CD14-positive monocyte (primary cell): ENCODE measurements at regions not wholly inside any gene's neighbourhood (a gene's known extent, or its start where the extent isn't known, plus 50 kb on each side); places are given as distances from the start of the nearest gene placed in this dataset.

ENCODE experiments used
- DNase-seq, 3 donors: peaks; one replicate each; pipeline ENCODE4 v3.0.0-alpha.2; 2011 to 2022
- H2AFZ ChIP-seq: 2 replicates; pipeline ENCODE4 v1.6.0; 2012; ENCODE audit warnings: mild to moderate bottlenecking, low read depth, low read length, inconsistent platforms; ENCODE audit not compliant: insufficient read depth, poor library complexity, severe bottlenecking
- H3K27ac ChIP-seq, 2 donors: 1 replicate in 1 of 2; 2 replicates in 1 of 2; pipeline ENCODE4 v1.5.1; 2012 to 2013; ENCODE audit warnings: low read length in 2 of 2, control low read depth in 1 of 2, inconsistent platforms in 1 of 2, low read depth in 1 of 2, mild to moderate bottlenecking in 1 of 2
- H3K27me3 ChIP-seq, 2 donors: one replicate each; pipeline versions ENCODE4 v1.6.0 to v1.6.1; 2011 to 2013; ENCODE audit warnings: low read length in 2 of 2; ENCODE audit not compliant: control insufficient read depth in 2 of 2, insufficient read depth in 2 of 2
- H3K36me3 ChIP-seq, 2 donors: replicated peaks in 1 of 2; 1 replicate in 1 of 2; 2 replicates in 1 of 2; pipeline versions ENCODE4 v1.5.1 to v1.6.1; 2012 to 2013; ENCODE audit warnings: low read length in 2 of 2, control low read depth in 1 of 2, inconsistent platforms in 1 of 2, mild to moderate bottlenecking in 1 of 2; ENCODE audit not compliant: insufficient read depth in 2 of 2, control insufficient read depth in 1 of 2
- H3K4me1 ChIP-seq, 2 donors: 1 replicate in 1 of 2; 2 replicates in 1 of 2; pipeline versions ENCODE4 v1.5.1 to v1.6.1; 2012 to 2013; ENCODE audit warnings: low read length in 2 of 2, control low read depth in 1 of 2, inconsistent platforms in 1 of 2, mild to moderate bottlenecking in 1 of 2, moderate library complexity in 1 of 2; ENCODE audit not compliant: insufficient read depth in 2 of 2, control insufficient read depth in 1 of 2
- H3K4me2 ChIP-seq: replicated peaks from 2 replicates; pipeline ENCODE3; 2012; ENCODE audit warnings: low read length, moderate library complexity, mild to moderate bottlenecking; ENCODE audit not compliant: poor library complexity, severe bottlenecking; ENCODE audit errors: extremely low read depth
- H3K4me3 ChIP-seq, 3 experiments: fragments of 200-600 bp in 1 of 3; sonication (generic) in 1 of 3; replicated peaks in 1 of 3; 1 replicate in 2 of 3; 2 replicates in 1 of 3; pipeline ENCODE4 v1.5.1; 2011 to 2013; ENCODE audit warnings: low read length in 3 of 3, mild to moderate bottlenecking in 3 of 3, control low read depth in 2 of 3, low read depth in 2 of 3, inconsistent platforms in 1 of 3, moderate library complexity in 1 of 3
- H3K79me2 ChIP-seq: 2 replicates; pipeline ENCODE4 v1.6.0; 2012; ENCODE audit warnings: mild to moderate bottlenecking, control low read depth, inconsistent platforms, low read length, moderate library complexity; ENCODE audit not compliant: insufficient read depth
- H3K9ac ChIP-seq: 2 replicates; pipeline ENCODE4 v1.6.0; 2017; ENCODE audit warnings: low read length, mild to moderate bottlenecking; ENCODE audit not compliant: insufficient read depth, poor library complexity, severe bottlenecking
- H3K9me3 ChIP-seq, 2 donors: replicated peaks in 1 of 2; 1 replicate in 1 of 2; 2 replicates in 1 of 2; pipeline versions ENCODE4 v1.5.1 to v1.6.1; 2012 to 2013; ENCODE audit warnings: low read length in 2 of 2, control low read depth in 1 of 2; ENCODE audit not compliant: control insufficient read depth in 1 of 2, insufficient read depth in 1 of 2
- H4K20me1 ChIP-seq: 2 replicates; pipeline ENCODE4 v1.6.0; 2012; ENCODE audit warnings: mild to moderate bottlenecking, low read length, control low read depth, moderate library complexity; ENCODE audit not compliant: insufficient read depth
- H3K27ac Mint-ChIP-seq, 7 donors: one replicate each; pipeline ENCODE4 v1.8.0; 2020; ENCODE audit warnings: mild to moderate bottlenecking in 7 of 7, mixed read lengths in 7 of 7, moderate library complexity in 6 of 7, inconsistent platforms in 2 of 7
- H3K27me3 Mint-ChIP-seq, 3 donors: one replicate each; pipeline ENCODE4 v1.8.0; 2021 to 2022; ENCODE audit warnings: low read depth in 3 of 3, mild to moderate bottlenecking in 3 of 3, mixed read lengths in 3 of 3, moderate library complexity in 3 of 3, inconsistent platforms in 1 of 3
- H3K36me3 Mint-ChIP-seq, 2 donors: one replicate each; pipeline ENCODE4 v1.8.0; 2020; ENCODE audit warnings: mixed read lengths in 2 of 2, inconsistent platforms in 1 of 2, mild to moderate bottlenecking in 1 of 2
- H3K4me1 Mint-ChIP-seq: one replicate; pipeline ENCODE4 v1.8.0; 2020; ENCODE audit warnings: mild to moderate bottlenecking, mixed read lengths
- H3K4me3 Mint-ChIP-seq, 2 donors: one replicate each; pipeline ENCODE4 v1.8.0; 2020; ENCODE audit warnings: mild to moderate bottlenecking in 2 of 2, mixed read lengths in 2 of 2, moderate library complexity in 1 of 2
- H3K9me3 Mint-ChIP-seq, 7 donors: one replicate each; pipeline ENCODE4 v1.8.0; 2020 to 2022; ENCODE audit warnings: mixed read lengths in 7 of 7, mild to moderate bottlenecking in 6 of 7, moderate library complexity in 6 of 7, inconsistent platforms in 2 of 7
- CTCF ChIP-seq: fragments of 200-600 bp; IDR thresholded peaks from one replicate; pipeline ENCODE4 v1.8.0; 2022; ENCODE audit warnings: antibody characterized with exemption, mild to moderate bottlenecking
- WGBS: methylation state at CpG from one replicate; pipeline ENCODE4 v1.1.5; 2013; ENCODE audit warnings: missing lambda C conversion rate; ENCODE audit not compliant: insufficient coverage; 5-methylcytosine and 5-hydroxymethylcytosine counted together
- intact Hi-C, 2 donors: fragments of 100-400 bp; cut with micrococcal nuclease; formaldehyde crosslinking; loops; one replicate each; pipeline versions ENCODE4 v1.15.0 to v1.15.1; 2023

GRCh38 chr3:132837615-132838014, 115.4 kb upstream of the NPHP3 start:
- Histone ChIP-seq H3K27ac (no peak overlapping the region), H2AFZ (no peak overlapping the region), H4K20me1 (no peaks in the 10 kb centered on the region), H3K4me1 (no peaks in the 10 kb centered on the region), H3K36me3 (no peaks in the 10 kb centered on the region), H3K79me2 (no peaks in the 10 kb centered on the region), H3K9me3 (no peaks in the 10 kb centered on the region), H3K4me2 (no peak overlapping the region), H3K4me3 (no peak overlapping the region), H3K9ac (no peak overlapping the region), H3K27me3 (no peaks in the 10 kb centered on the region)
- Mint-ChIP-seq H3K27me3 (peaks cover 0 to 6% (median 2%) of the 10 kb centered on the region in 3 donors), H3K36me3 (no peaks in the 10 kb centered on the region), H3K9me3 (peaks cover 0 to 2% (median 0%) of the 10 kb centered on the region in 7 donors), H3K4me1 (no peaks in the 10 kb centered on the region), H3K4me3 (no peak overlapping the region), H3K27ac (no peak overlapping the region)
- no peak for TF ChIP-seq CTCF
- 100% methylated on average over 2 of the region's 2 CpGs for WGBS
- DNase-seq: no peak
- intact Hi-C loops: no loop called here

- H3K27ac ChIP-seq: no peak overlapping the region
- no peaks in the 10 kb centered on the region for H3K79me2 ChIP-seq
- no peak for DNase-seq
- H3K27me3 ChIP-seq: no peaks in the 10 kb centered on the region
- H3K4me3 Mint-ChIP-seq: no peak overlapping the region
- H3K4me1 ChIP-seq: no peaks in the 10 kb centered on the region
- no peak overlapping the region for H3K9ac ChIP-seq
- H3K4me1 Mint-ChIP-seq: no peaks in the 10 kb centered on the region
- H3K4me2 ChIP-seq: no peak overlapping the region
- no peaks in the 10 kb centered on the region for H3K36me3 Mint-ChIP-seq
- 100% methylated on average over 2 of the region's 3 CpGs for WGBS
- intact Hi-C loops: no loop called here
- TF ChIP-seq CTCF: no peak
- peaks cover 0 to 2% (median 0%) of the 10 kb centered on the region in 7 donors for H3K9me3 Mint-ChIP-seq
- no peak overlapping the region for H3K4me3 ChIP-seq
- H2AFZ ChIP-seq: no peak overlapping the region
- H3K27me3 Mint-ChIP-seq: peaks cover 0 to 5% (median 0%) of the 10 kb centered on the region in 3 donors
- no peaks in the 10 kb centered on the region for H3K9me3 ChIP-seq
- H3K27ac Mint-ChIP-seq: no peak overlapping the region
- H4K20me1 ChIP-seq: no peaks in the 10 kb centered on the region
- H3K36me3 ChIP-seq: no peaks in the 10 kb centered on the region
Observed at GRCh38 chr3:132834356-132834755, 112.1 kb upstream of the NPHP3 start.
